PC-3 (cell line): ENCODE measurements at regions not wholly inside any gene's neighbourhood (a gene's known extent, or its start where the extent isn't known, plus 50 kb on each side); places are given as distances from the start of the nearest gene placed in this dataset.

ENCODE experiments used
- ATAC-seq: fragments of 200-7000 bp; cut with Tn5 transposase; 2 replicates; pipeline ENCODE4 v1.9.1; 2020; ENCODE audit warnings: mild to moderate bottlenecking, moderate library complexity
- BruUV-seq: library from RNA; stranded (reverse); fragments of 400-500 nt; replicated peaks from 2 replicates; lab custom pipeline; 2021; lab: Mats Ljungman, UMichigan
- CTCF ChIA-PET: fragments of 300-600 bp; sonication (Branson Sonifier 250); formaldehyde crosslinking; loops from one replicate; lab custom pipeline; 2022; ENCODE audit warnings: antibody characterized with exemption; lab: Charles Lee
- POLR2A ChIA-PET: fragments of 300-600 bp; sonication (Branson Sonifier 250); formaldehyde crosslinking; loops from one replicate; lab custom pipeline; 2022; ENCODE audit warnings: antibody characterized with exemption; ENCODE audit not compliant: unreplicated experiment; lab: Charles Lee
- DNase-seq: peaks from one replicate; pipeline ENCODE4 v3.0.0-alpha.2; 2015
- H2AFZ ChIP-seq: fragments of 300-600 bp; sonication (generic); 2 replicates; pipeline ENCODE4 v1.6.0; 2016; ENCODE audit warnings: antibody characterized with exemption, low read length
- H3F3A ChIP-seq: fragments of 300-600 bp; sonication (generic); one replicate; pipeline ENCODE4 v1.6.0; 2017; ENCODE audit warnings: antibody characterized with exemption, low read length, control low read depth, mild to moderate bottlenecking; ENCODE audit not compliant: unreplicated experiment
- H3K27ac ChIP-seq: fragments of 300-600 bp; sonication (generic); 2 replicates; pipeline ENCODE4 v1.5.1; 2016; ENCODE audit warnings: mild to moderate bottlenecking, low read length
- H3K27me3 ChIP-seq: fragments of 300-600 bp; sonication (generic); 2 replicates; pipeline ENCODE4 v1.6.1; 2016; ENCODE audit warnings: low read length, mixed read lengths
- H3K36me3 ChIP-seq: fragments of 300-600 bp; sonication (generic); 2 replicates; pipeline ENCODE4 v1.6.1; 2016; ENCODE audit warnings: low read depth, mixed run types, low read length, mixed read lengths
- H3K4me1 ChIP-seq: fragments of 300-600 bp; sonication (generic); 2 replicates; pipeline ENCODE4 v1.5.1; 2016; ENCODE audit warnings: low read length; ENCODE audit not compliant: insufficient read depth
- H3K4me2 ChIP-seq: fragments of 300-600 bp; sonication (generic); 2 replicates; pipeline ENCODE4 v1.6.0; 2016; ENCODE audit warnings: low read length
- H3K4me3 ChIP-seq: fragments of 300-600 bp; sonication (generic); 2 replicates; pipeline ENCODE4 v1.5.1; 2016; ENCODE audit warnings: mild to moderate bottlenecking, low read length, mixed read lengths
- H3K79me2 ChIP-seq: fragments of 300-600 bp; sonication (generic); 2 replicates; pipeline ENCODE4 v1.6.1; 2017; ENCODE audit warnings: low read length, mixed read lengths
- H3K9ac ChIP-seq: fragments of 300-600 bp; sonication (generic); 2 replicates; pipeline ENCODE4 v1.6.0; 2016; ENCODE audit warnings: mild to moderate bottlenecking, low read length
- H3K9me2 ChIP-seq: fragments of 300-600 bp; sonication (generic); replicated peaks from 2 replicates; pipeline ENCODE4 v1.6.1; 2016; ENCODE audit warnings: mixed run types, low read length, mixed read lengths
- H3K9me3 ChIP-seq: fragments of 300-600 bp; sonication (generic); 2 replicates; pipeline ENCODE4 v1.6.1; 2016; ENCODE audit warnings: low read length, mixed read lengths
- H4K20me1 ChIP-seq: fragments of 300-600 bp; sonication (generic); 2 replicates; pipeline ENCODE4 v1.6.1; 2016; ENCODE audit warnings: low read length, mixed read lengths
- EZH2 ChIP-seq: fragments of 300-600 bp; sonication (generic); IDR thresholded peaks from one replicate; pipeline ENCODE4 v1.6.1; 2017; ENCODE audit warnings: antibody characterized with exemption, mild to moderate bottlenecking, low read length; ENCODE audit not compliant: unreplicated experiment
- EZH2phosphoT487 ChIP-seq: fragments of 300-600 bp; sonication (generic); IDR thresholded peaks from 2 replicates; pipeline ENCODE4 v1.6.1; 2018; ENCODE audit warnings: mild to moderate bottlenecking, antibody characterized with exemption, low read length, borderline replicate concordance
- intact Hi-C: fragments of 100-400 bp; cut with micrococcal nuclease; formaldehyde crosslinking; loops from 2 replicates; pipeline ENCODE4 v1.9.0; 2023
- TF ChIP-seq, protein P1 (sequence below): fragments of 300-600 bp; sonication (generic); conservative IDR thresholded peaks from 2 replicates; pipeline ENCODE4 v1.5.1; 2017; ENCODE audit warnings: antibody characterized with exemption, low read depth, mild to moderate bottlenecking, low read length

DNA sequence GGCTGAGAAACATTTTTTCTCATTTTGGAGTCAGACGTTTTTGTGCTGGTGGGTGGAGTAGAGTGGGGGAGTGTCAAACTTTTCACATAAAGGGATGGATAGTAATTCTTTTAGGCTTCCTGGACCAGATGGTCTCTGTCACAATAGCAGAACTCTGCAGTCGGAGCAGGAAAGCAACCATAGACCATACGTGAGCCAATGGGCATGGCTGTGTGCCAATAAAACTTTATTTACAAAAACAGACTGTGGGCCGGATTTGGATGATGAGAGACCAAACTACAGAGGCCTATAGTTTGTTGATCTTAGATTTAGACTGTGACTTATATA is 70.8 kb upstream of the SLC22A23 start:
- ChIA-PET CTCF (no interaction called here), POLR2A (no interaction called here)
- Histone ChIP-seq H3K27me3 (no peaks in the 10 kb centered on the region), H3K9ac (no peak overlapping the region), H3K36me3 (no peaks in the 10 kb centered on the region), H3K4me3 (no peak overlapping the region), H3K4me1 (peaks cover 8% of the 10 kb centered on the region), H3K27ac (no peak overlapping the region), H3K9me3 (no peaks in the 10 kb centered on the region), H3K79me2 (no peaks in the 10 kb centered on the region), H4K20me1 (no peaks in the 10 kb centered on the region), H2AFZ (no peak overlapping the region), H3K9me2 (no peaks in the 10 kb centered on the region), H3K4me2 (no peak overlapping the region), H3F3A (no peaks in the 10 kb centered on the region)
- no TSS peak for BruUV-seq
- no peak for DNase-seq
- intact Hi-C loops: no loop called here
- TF ChIP-seq, protein P1, sequence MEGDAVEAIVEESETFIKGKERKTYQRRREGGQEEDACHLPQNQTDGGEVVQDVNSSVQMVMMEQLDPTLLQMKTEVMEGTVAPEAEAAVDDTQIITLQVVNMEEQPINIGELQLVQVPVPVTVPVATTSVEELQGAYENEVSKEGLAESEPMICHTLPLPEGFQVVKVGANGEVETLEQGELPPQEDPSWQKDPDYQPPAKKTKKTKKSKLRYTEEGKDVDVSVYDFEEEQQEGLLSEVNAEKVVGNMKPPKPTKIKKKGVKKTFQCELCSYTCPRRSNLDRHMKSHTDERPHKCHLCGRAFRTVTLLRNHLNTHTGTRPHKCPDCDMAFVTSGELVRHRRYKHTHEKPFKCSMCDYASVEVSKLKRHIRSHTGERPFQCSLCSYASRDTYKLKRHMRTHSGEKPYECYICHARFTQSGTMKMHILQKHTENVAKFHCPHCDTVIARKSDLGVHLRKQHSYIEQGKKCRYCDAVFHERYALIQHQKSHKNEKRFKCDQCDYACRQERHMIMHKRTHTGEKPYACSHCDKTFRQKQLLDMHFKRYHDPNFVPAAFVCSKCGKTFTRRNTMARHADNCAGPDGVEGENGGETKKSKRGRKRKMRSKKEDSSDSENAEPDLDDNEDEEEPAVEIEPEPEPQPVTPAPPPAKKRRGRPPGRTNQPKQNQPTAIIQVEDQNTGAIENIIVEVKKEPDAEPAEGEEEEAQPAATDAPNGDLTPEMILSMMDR: no peak
- TF ChIP-seq EZH2phosphoT487 (no peak), EZH2 (no peak)
- no peak for ATAC-seq

DNA sequence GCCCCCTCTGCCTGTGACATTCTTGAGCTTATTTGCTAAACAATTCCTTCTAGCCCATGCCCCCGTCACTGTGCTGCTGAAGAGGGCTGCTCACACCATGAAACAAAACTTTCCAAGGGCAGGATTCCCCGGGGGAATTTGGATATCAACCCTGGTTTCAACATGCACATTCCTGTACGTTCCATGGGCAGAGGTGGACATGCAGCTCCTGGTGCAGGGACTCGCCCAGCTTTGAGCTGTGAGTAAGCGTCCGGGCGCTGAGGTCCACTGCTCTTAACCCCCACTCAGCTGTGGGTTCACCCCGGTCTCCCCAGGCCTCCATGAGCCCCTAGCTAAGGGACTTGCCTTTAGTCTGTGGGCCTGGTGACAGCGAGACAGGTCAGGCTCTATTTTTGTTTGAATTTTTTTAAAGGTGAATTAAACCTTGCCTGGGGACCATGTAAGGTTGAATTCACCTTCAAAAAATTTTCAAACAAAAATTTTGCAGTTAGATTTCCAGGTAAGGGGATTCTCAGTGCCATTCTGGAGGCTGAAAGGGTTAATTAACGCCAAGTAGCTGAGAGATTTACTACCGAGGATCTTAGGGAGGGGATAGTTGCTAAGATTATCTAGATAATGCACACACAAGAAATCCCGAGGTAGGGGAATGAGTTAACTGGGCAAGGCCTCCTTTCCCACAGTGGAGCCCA is 70.3 kb upstream of the SLC22A23 start:
- H3K4me1 ChIP-seq: peaks cover 13% of the 10 kb centered on the region
- no peaks in the 10 kb centered on the region for H3K9me2 ChIP-seq
- H4K20me1 ChIP-seq: no peaks in the 10 kb centered on the region
- H3K4me2 ChIP-seq: no peak overlapping the region
- H3K4me3 ChIP-seq: no peak overlapping the region
- H2AFZ ChIP-seq: no peak overlapping the region
- ATAC-seq (no peak), DNase-seq (no peak)
- H3K9me3 ChIP-seq: no peaks in the 10 kb centered on the region
- ChIA-PET CTCF (no interaction called here), POLR2A (no interaction called here)
- no peak overlapping the region for H3K9ac ChIP-seq
- H3K27me3 ChIP-seq: no peaks in the 10 kb centered on the region
- TF ChIP-seq EZH2: no peak
- TF ChIP-seq EZH2phosphoT487: no peak
- TF ChIP-seq, protein P1: no peak
- intact Hi-C loops: no loop called here
- H3K79me2 ChIP-seq: no peaks in the 10 kb centered on the region
- no TSS peak for BruUV-seq
- no peaks in the 10 kb centered on the region for H3F3A ChIP-seq
- H3K27ac ChIP-seq: no peak overlapping the region
- no peaks in the 10 kb centered on the region for H3K36me3 ChIP-seq

DNA sequence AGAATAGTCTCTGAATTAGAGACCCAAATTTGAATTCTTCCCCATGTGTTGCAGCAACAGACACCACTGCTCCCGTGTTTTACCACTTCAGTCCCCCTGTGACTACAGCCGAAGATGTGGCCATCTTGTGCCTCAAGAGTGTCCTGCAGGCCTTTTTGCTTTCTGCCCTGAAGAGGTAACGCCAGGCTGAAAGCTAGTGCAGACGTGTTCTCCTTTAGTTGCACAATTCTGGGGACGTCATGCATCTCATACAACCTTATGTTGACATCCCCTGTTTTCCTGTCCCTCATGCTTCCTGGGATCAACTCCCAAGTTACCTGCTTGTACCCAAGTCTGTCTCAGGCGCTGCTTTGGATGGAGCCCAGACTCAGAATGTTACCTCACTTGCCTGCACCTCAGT is 69.1 kb upstream of the SLC22A23 start:
- H2AFZ ChIP-seq: no peak overlapping the region
- H3F3A ChIP-seq: no peaks in the 10 kb centered on the region
- no TSS peak for BruUV-seq
- no peaks in the 10 kb centered on the region for H3K9me2 ChIP-seq
- DNase-seq: no peak
- ChIA-PET POLR2A (no interaction called here), CTCF (no interaction called here)
- H3K9me3 ChIP-seq: no peaks in the 10 kb centered on the region
- H3K27ac ChIP-seq: no peak overlapping the region
- no peaks in the 10 kb centered on the region for H3K27me3 ChIP-seq
- H4K20me1 ChIP-seq: no peaks in the 10 kb centered on the region
- H3K4me2 ChIP-seq: no peak overlapping the region
- TF ChIP-seq EZH2 (no peak), EZH2phosphoT487 (no peak)
- TF ChIP-seq, protein P1: no peak
- H3K9ac ChIP-seq: no peak overlapping the region
- peaks cover 13% of the 10 kb centered on the region for H3K4me1 ChIP-seq
- no peaks in the 10 kb centered on the region for H3K36me3 ChIP-seq
- intact Hi-C loops: no loop called here
- no peak overlapping the region for H3K4me3 ChIP-seq
- H3K79me2 ChIP-seq: no peaks in the 10 kb centered on the region
- no peak for ATAC-seq
